ENCODE measurements at regions not wholly inside any gene's neighbourhood (a gene's known extent, or its start where the extent isn't known, plus 50 kb on each side); places are given as distances from the start of the nearest gene placed in this dataset.

DNA sequence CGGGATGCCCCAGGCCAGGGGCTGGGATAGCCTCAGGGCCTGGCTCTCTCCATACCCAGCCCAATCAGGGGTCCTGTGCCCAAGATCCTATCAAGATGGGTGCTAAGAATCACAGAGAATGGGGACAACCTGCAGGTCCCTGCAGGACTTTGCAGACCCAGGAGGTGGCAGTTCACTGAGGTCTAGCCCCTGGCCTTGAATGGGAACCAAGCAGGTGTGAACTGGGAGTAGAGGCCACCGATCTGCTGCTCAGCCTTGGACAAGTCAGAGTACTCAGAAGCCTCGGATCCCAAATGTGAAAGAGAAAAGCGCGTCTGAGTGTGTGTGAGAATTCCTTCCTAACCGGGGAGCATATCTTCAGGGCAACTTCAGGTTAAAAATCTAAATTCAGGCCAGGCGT lies 76.2 kb downstream of the ARL6IP4 start:
- no peaks in the 10 kb centered on the region for H3K27me3 ChIP-seq (ENCODE audit: insufficient read depth)
- Mint-ChIP-seq H3K9me3 (no peaks in the 10 kb centered on the region), H3K4me3 (no peak overlapping the region), H3K27ac (no peak overlapping the region), H3K36me3 (ENCODE audit: low read depth) (no peaks in the 10 kb centered on the region), H3K27me3 (ENCODE audit: insufficient read depth, low read depth, poor library complexity) (peaks cover 2% of the 10 kb centered on the region), H3K4me1 (no peaks in the 10 kb centered on the region)
- no peak overlapping the region for H3K4me2 ChIP-seq
- no peaks in the 10 kb centered on the region for H3K4me1 ChIP-seq (ENCODE audit: insufficient read depth)
- H3F3A ChIP-seq (replicated peaks; ENCODE audit: low read depth) = no peaks in the 10 kb centered on the region
- H3K36me3 ChIP-seq (ENCODE audit: insufficient read depth) = no peaks in the 10 kb centered on the region
- no peaks in the 10 kb centered on the region for H3K79me2 ChIP-seq (replicated peaks; ENCODE audit: insufficient read depth)
- TF ChIP-seq JUNB (IDR thresholded peaks at IDR 0.05; ENCODE audit: unreplicated experiment) = no peak
- TF ChIP-seq NANOG (IDR thresholded peaks at IDR 0.05; ENCODE audit: borderline replicate concordance) = no peak
- no peak for TF ChIP-seq STAT1 (IDR thresholded peaks at IDR 0.05; ENCODE audit: unreplicated experiment)
- no peak for TF ChIP-seq ZNF331 (CRISPR knock-in tag; IDR thresholded peaks at IDR 0.05; ENCODE audit: low read depth)
- TF ChIP-seq, protein P1, sequence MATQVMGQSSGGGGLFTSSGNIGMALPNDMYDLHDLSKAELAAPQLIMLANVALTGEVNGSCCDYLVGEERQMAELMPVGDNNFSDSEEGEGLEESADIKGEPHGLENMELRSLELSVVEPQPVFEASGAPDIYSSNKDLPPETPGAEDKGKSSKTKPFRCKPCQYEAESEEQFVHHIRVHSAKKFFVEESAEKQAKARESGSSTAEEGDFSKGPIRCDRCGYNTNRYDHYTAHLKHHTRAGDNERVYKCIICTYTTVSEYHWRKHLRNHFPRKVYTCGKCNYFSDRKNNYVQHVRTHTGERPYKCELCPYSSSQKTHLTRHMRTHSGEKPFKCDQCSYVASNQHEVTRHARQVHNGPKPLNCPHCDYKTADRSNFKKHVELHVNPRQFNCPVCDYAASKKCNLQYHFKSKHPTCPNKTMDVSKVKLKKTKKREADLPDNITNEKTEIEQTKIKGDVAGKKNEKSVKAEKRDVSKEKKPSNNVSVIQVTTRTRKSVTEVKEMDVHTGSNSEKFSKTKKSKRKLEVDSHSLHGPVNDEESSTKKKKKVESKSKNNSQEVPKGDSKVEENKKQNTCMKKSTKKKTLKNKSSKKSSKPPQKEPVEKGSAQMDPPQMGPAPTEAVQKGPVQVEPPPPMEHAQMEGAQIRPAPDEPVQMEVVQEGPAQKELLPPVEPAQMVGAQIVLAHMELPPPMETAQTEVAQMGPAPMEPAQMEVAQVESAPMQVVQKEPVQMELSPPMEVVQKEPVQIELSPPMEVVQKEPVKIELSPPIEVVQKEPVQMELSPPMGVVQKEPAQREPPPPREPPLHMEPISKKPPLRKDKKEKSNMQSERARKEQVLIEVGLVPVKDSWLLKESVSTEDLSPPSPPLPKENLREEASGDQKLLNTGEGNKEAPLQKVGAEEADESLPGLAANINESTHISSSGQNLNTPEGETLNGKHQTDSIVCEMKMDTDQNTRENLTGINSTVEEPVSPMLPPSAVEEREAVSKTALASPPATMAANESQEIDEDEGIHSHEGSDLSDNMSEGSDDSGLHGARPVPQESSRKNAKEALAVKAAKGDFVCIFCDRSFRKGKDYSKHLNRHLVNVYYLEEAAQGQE (IDR thresholded peaks at IDR 0.05; ENCODE audit: unreplicated experiment) = no peak
- TF ChIP-seq CREB1 (CRISPR knock-in tag; IDR thresholded peaks at IDR 0.05; ENCODE audit: low read depth) = no peak
- TF ChIP-seq POLR2AphosphoS5 (IDR thresholded peaks at IDR 0.05; ENCODE audit: low read depth) = no peak
- TF ChIP-seq ZNF114 (CRISPR knock-in tag; IDR thresholded peaks at IDR 0.05) = no peak
- no peak for TF ChIP-seq EZH2 (IDR thresholded peaks at IDR 0.05; ENCODE audit: low read depth, unreplicated experiment)
- TF ChIP-seq, protein P2, sequence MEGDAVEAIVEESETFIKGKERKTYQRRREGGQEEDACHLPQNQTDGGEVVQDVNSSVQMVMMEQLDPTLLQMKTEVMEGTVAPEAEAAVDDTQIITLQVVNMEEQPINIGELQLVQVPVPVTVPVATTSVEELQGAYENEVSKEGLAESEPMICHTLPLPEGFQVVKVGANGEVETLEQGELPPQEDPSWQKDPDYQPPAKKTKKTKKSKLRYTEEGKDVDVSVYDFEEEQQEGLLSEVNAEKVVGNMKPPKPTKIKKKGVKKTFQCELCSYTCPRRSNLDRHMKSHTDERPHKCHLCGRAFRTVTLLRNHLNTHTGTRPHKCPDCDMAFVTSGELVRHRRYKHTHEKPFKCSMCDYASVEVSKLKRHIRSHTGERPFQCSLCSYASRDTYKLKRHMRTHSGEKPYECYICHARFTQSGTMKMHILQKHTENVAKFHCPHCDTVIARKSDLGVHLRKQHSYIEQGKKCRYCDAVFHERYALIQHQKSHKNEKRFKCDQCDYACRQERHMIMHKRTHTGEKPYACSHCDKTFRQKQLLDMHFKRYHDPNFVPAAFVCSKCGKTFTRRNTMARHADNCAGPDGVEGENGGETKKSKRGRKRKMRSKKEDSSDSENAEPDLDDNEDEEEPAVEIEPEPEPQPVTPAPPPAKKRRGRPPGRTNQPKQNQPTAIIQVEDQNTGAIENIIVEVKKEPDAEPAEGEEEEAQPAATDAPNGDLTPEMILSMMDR (conservative IDR thresholded peaks at IDR 0.05; ENCODE audit: low read depth in 2 of 2) = no peak
- TF ChIP-seq, protein P3, sequence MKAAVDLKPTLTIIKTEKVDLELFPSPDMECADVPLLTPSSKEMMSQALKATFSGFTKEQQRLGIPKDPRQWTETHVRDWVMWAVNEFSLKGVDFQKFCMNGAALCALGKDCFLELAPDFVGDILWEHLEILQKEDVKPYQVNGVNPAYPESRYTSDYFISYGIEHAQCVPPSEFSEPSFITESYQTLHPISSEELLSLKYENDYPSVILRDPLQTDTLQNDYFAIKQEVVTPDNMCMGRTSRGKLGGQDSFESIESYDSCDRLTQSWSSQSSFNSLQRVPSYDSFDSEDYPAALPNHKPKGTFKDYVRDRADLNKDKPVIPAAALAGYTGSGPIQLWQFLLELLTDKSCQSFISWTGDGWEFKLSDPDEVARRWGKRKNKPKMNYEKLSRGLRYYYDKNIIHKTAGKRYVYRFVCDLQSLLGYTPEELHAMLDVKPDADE (IDR thresholded peaks at IDR 0.05) = no peak
- TF ChIP-seq EZH2phosphoT487 (IDR thresholded peaks at IDR 0.05; ENCODE audit: unreplicated experiment) = no peak
- TF ChIP-seq, protein P4, sequence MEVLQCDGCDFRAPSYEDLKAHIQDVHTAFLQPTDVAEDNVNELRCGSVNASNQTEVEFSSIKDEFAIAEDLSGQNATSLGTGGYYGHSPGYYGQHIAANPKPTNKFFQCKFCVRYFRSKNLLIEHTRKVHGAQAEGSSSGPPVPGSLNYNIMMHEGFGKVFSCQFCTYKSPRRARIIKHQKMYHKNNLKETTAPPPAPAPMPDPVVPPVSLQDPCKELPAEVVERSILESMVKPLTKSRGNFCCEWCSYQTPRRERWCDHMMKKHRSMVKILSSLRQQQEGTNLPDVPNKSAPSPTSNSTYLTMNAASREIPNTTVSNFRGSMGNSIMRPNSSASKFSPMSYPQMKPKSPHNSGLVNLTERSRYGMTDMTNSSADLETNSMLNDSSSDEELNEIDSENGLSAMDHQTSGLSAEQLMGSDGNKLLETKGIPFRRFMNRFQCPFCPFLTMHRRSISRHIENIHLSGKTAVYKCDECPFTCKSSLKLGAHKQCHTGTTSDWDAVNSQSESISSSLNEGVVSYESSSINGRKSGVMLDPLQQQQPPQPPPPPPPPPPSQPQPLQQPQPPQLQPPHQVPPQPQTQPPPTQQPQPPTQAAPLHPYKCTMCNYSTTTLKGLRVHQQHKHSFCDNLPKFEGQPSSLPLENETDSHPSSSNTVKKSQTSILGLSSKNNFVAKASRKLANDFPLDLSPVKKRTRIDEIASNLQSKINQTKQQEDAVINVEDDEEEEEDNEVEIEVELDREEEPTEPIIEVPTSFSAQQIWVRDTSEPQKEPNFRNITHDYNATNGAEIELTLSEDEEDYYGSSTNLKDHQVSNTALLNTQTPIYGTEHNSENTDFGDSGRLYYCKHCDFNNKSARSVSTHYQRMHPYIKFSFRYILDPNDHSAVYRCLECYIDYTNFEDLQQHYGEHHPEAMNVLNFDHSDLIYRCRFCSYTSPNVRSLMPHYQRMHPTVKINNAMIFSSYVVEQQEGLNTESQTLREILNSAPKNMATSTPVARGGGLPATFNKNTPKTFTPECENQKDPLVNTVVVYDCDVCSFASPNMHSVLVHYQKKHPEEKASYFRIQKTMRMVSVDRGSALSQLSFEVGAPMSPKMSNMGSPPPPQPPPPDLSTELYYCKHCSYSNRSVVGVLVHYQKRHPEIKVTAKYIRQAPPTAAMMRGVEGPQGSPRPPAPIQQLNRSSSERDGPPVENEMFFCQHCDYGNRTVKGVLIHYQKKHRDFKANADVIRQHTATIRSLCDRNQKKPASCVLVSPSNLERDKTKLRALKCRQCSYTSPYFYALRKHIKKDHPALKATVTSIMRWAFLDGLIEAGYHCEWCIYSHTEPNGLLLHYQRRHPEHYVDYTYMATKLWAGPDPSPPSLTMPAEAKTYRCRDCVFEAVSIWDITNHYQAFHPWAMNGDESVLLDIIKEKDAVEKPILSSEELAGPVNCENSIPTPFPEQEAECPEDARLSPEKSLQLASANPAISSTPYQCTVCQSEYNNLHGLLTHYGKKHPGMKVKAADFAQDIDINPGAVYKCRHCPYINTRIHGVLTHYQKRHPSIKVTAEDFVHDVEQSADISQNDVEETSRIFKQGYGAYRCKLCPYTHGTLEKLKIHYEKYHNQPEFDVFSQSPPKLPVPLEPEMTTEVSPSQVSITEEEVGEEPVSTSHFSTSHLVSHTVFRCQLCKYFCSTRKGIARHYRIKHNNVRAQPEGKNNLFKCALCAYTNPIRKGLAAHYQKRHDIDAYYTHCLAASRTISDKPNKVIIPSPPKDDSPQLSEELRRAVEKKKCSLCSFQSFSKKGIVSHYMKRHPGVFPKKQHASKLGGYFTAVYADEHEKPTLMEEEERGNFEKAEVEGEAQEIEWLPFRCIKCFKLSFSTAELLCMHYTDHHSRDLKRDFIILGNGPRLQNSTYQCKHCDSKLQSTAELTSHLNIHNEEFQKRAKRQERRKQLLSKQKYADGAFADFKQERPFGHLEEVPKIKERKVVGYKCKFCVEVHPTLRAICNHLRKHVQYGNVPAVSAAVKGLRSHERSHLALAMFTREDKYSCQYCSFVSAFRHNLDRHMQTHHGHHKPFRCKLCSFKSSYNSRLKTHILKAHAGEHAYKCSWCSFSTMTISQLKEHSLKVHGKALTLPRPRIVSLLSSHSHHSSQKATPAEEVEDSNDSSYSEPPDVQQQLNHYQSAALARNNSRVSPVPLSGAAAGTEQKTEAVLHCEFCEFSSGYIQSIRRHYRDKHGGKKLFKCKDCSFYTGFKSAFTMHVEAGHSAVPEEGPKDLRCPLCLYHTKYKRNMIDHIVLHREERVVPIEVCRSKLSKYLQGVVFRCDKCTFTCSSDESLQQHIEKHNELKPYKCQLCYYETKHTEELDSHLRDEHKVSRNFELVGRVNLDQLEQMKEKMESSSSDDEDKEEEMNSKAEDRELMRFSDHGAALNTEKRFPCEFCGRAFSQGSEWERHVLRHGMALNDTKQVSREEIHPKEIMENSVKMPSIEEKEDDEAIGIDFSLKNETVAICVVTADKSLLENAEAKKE (CRISPR knock-in tag; IDR thresholded peaks at IDR 0.05) = no peak
- ATAC-seq = no peak
- H2AFZ ChIP-seq = no peak overlapping the region
- H3K27ac ChIP-seq (ENCODE audit: low read depth) = no peak overlapping the region
- no peak overlapping the region for H3K4me3 ChIP-seq
- DNase-seq (ENCODE audit: low spot score) = no peak
- H3K9me2 ChIP-seq (ENCODE audit: insufficient read depth) = 0 out of 2 replicates have a peak, but pooled peaks cover 2% of the 10 kb centered on the region
- H4K20me1 ChIP-seq (replicated peaks; ENCODE audit: insufficient read depth) = no peaks in the 10 kb centered on the region
